DND-41 (cell line): ENCODE measurements at regions not wholly inside any gene's neighbourhood (a gene's known extent, or its start where the extent isn't known, plus 50 kb on each side); places are given as distances from the start of the nearest gene placed in this dataset.

Source experiments
- ATAC-seq: fragments of 200-7000 bp; cut with Tn5 transposase; 3 replicates; pipeline ENCODE4 v1.9.1; 2021; ENCODE audit warnings: low read depth; ENCODE audit not compliant: insufficient read depth
- DNase-seq: peaks from one replicate; pipeline ENCODE4 v3.0.0-alpha.2; 2020
- H2AFZ ChIP-seq: 2 replicates; pipeline ENCODE4 v1.6.0; 2012; ENCODE audit warnings: low read depth, low read length
- H3K27ac ChIP-seq: 2 replicates; pipeline ENCODE4 v1.5.1; 2012; ENCODE audit warnings: low read length, inconsistent platforms
- H3K27me3 ChIP-seq: fragments of 200-600 bp; sonication (generic); 2 replicates; pipeline ENCODE4 v1.6.0; 2012; ENCODE audit warnings: low read length, mild to moderate bottlenecking, inconsistent platforms; ENCODE audit not compliant: insufficient read depth, poor library complexity
- H3K36me3 ChIP-seq: 2 replicates; pipeline ENCODE4 v1.5.1; 2012; ENCODE audit warnings: low read length, inconsistent platforms; ENCODE audit not compliant: insufficient read depth
- H3K4me1 ChIP-seq: 2 replicates; pipeline ENCODE4 v1.5.1; 2012; ENCODE audit warnings: mild to moderate bottlenecking, low read length; ENCODE audit not compliant: insufficient read depth
- H3K4me2 ChIP-seq: 2 replicates; pipeline ENCODE4 v1.6.0; 2012; ENCODE audit warnings: mild to moderate bottlenecking, moderate library complexity, low read length, inconsistent platforms; ENCODE audit not compliant: insufficient read depth
- H3K4me3 ChIP-seq, 2 experiments: fragments of 200-600 bp in 1 of 2; shearing (Covaris generic) in 1 of 2; 2 replicates each; pipeline ENCODE4 v1.5.1; 2012 to 2016; ENCODE audit warnings: inconsistent platforms in 2 of 2, low read length in 2 of 2, mild to moderate bottlenecking in 2 of 2, low read depth in 1 of 2, moderate library complexity in 1 of 2
- H3K79me2 ChIP-seq: 2 replicates; pipeline ENCODE4 v1.6.0; 2012; ENCODE audit warnings: low read length, inconsistent platforms; ENCODE audit not compliant: insufficient read depth
- H3K9ac ChIP-seq: 2 replicates; pipeline ENCODE4 v1.6.0; 2012; ENCODE audit warnings: low read depth, mild to moderate bottlenecking, inconsistent platforms, low read length, moderate library complexity
- H3K9me3 ChIP-seq: 2 replicates; pipeline ENCODE4 v1.5.1; 2012; ENCODE audit warnings: low read length, moderate library complexity, mild to moderate bottlenecking, inconsistent platforms; ENCODE audit not compliant: insufficient read depth, severe bottlenecking
- H4K20me1 ChIP-seq: 2 replicates; pipeline ENCODE4 v1.6.0; 2012; ENCODE audit warnings: low read length; ENCODE audit not compliant: insufficient read depth
- EZH2 ChIP-seq: IDR thresholded peaks from 3 replicates; pipeline ENCODE4 v1.6.1; 2012; ENCODE audit warnings: borderline replicate concordance, low read depth, mild to moderate bottlenecking, moderate library complexity, low read length, inconsistent platforms; ENCODE audit not compliant: severe bottlenecking
- TF ChIP-seq, protein P1 (sequence below): IDR thresholded peaks from 2 replicates; pipeline ENCODE4 v1.5.1; 2012; ENCODE audit warnings: borderline replicate concordance, low read length, moderate library complexity, mild to moderate bottlenecking; ENCODE audit not compliant: poor library complexity, severe bottlenecking; ENCODE audit errors: extremely low read depth

- no peak overlapping the region for H3K27ac ChIP-seq
- no peak overlapping the region for H3K9ac ChIP-seq
- H2AFZ ChIP-seq = no peak overlapping the region
- no peak for TF ChIP-seq EZH2
- TF ChIP-seq, protein P1, sequence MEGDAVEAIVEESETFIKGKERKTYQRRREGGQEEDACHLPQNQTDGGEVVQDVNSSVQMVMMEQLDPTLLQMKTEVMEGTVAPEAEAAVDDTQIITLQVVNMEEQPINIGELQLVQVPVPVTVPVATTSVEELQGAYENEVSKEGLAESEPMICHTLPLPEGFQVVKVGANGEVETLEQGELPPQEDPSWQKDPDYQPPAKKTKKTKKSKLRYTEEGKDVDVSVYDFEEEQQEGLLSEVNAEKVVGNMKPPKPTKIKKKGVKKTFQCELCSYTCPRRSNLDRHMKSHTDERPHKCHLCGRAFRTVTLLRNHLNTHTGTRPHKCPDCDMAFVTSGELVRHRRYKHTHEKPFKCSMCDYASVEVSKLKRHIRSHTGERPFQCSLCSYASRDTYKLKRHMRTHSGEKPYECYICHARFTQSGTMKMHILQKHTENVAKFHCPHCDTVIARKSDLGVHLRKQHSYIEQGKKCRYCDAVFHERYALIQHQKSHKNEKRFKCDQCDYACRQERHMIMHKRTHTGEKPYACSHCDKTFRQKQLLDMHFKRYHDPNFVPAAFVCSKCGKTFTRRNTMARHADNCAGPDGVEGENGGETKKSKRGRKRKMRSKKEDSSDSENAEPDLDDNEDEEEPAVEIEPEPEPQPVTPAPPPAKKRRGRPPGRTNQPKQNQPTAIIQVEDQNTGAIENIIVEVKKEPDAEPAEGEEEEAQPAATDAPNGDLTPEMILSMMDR = no peak
- H3K4me2 ChIP-seq = no peak overlapping the region
- H3K36me3 ChIP-seq = no peaks in the 10 kb centered on the region
- H4K20me1 ChIP-seq = no peaks in the 10 kb centered on the region
- H3K4me1 ChIP-seq = no peaks in the 10 kb centered on the region
- no peaks in the 10 kb centered on the region for H3K79me2 ChIP-seq
- no peaks in the 10 kb centered on the region for H3K27me3 ChIP-seq
- DNase-seq (no peak), ATAC-seq (no peak)
- no peaks in the 10 kb centered on the region for H3K9me3 ChIP-seq
- H3K4me3 ChIP-seq = no peak overlapping the region
Observed at GRCh38 chr18:41850781-41851180, 104.3 kb upstream of the PIK3C3 start.

GRCh38 chr18:41849632-41850031 lies 105.4 kb upstream of the PIK3C3 start:
- Histone ChIP-seq H3K9me3 (no peaks in the 10 kb centered on the region), H3K9ac (no peak overlapping the region), H3K4me2 (no peak overlapping the region), H3K27me3 (no peaks in the 10 kb centered on the region), H3K36me3 (no peaks in the 10 kb centered on the region), H2AFZ (no peak overlapping the region), H3K79me2 (no peaks in the 10 kb centered on the region), H3K4me1 (no peaks in the 10 kb centered on the region), H3K4me3 (no peak overlapping the region), H4K20me1 (no peaks in the 10 kb centered on the region), H3K27ac (no peak overlapping the region)
- no peak for TF ChIP-seq EZH2
- TF ChIP-seq, protein P1 = no peak
- DNase-seq (no peak), ATAC-seq (no peak)

DNA sequence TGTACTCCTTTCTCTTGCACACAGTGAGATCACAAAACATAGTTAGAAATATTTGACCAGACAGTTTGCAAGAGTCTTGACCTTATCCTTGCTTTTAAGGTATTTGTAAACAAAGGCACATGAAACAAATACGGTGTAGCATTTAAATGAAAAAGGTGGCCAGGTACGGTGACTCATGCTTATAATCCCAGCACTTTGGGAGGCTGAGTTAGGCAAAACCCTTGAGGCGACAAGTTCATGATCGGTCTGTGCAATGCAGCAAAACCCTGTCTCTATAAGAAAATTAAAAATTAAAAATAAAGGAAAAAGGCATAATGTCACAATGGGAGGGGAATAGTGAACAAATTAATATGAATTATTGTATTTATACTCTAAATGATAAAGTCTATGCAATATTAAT lies 109.5 kb upstream of the PIK3C3 start:
- H3K4me2 ChIP-seq = no peak overlapping the region

DNA sequence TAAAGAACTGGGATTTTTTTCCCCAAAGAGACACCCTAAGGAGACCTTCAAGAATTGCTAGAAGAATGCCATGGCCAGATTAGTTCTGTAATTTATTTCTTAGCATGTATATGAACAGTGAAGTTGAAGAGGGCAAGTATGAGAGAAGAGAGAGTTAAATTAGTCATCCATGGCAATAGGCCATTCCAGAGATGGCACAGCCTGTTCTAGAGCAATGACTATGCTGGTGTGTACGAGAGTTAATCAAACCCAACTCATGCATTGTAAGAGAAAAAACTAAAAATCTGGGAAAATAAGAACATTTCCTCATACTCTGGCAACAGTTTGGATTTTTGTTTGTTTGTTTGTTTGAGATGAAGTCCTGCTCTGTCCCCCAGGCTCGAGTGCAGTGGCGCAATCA lies 112.1 kb upstream of the PIK3C3 start:
- TF ChIP-seq, protein P1 = no peak
- no peak for TF ChIP-seq EZH2
- H3K27ac ChIP-seq = no peak overlapping the region

More for the DNA sequence above, 109.5 kb upstream of the PIK3C3 start:
- H3K27me3 ChIP-seq = no peaks in the 10 kb centered on the region
- no peak for DNase-seq
- H2AFZ ChIP-seq = no peak overlapping the region
- H3K79me2 ChIP-seq = no peaks in the 10 kb centered on the region
- no peak for TF ChIP-seq EZH2
- H3K4me3 ChIP-seq = no peak overlapping the region
- H3K9ac ChIP-seq = no peak overlapping the region
- H3K27ac ChIP-seq = no peak overlapping the region
- H3K9me3 ChIP-seq = no peaks in the 10 kb centered on the region
- no peaks in the 10 kb centered on the region for H4K20me1 ChIP-seq
- no peak for ATAC-seq
- H3K4me1 ChIP-seq = no peaks in the 10 kb centered on the region
- no peaks in the 10 kb centered on the region for H3K36me3 ChIP-seq

More for the DNA sequence above, 112.1 kb upstream of the PIK3C3 start:
- DNase-seq (no peak), ATAC-seq (no peak)
- Histone ChIP-seq H3K4me3 (no peak overlapping the region), H2AFZ (no peak overlapping the region), H3K9me3 (no peaks in the 10 kb centered on the region), H3K4me2 (no peak overlapping the region), H4K20me1 (no peaks in the 10 kb centered on the region), H3K9ac (no peak overlapping the region), H3K4me1 (no peaks in the 10 kb centered on the region), H3K79me2 (no peaks in the 10 kb centered on the region), H3K27me3 (no peaks in the 10 kb centered on the region), H3K36me3 (no peaks in the 10 kb centered on the region)
